NCI-H510A (cell line): ENCODE measurements at regions not wholly inside any gene's neighbourhood (a gene's known extent, or its start where the extent isn't known, plus 50 kb on each side); places are given as distances from the start of the nearest gene placed in this dataset.

ENCODE experiments used
- DNase-seq: peaks from one replicate; lab custom pipeline; 2025; lab: John Stamatoyannopoulos, UW

DNA sequence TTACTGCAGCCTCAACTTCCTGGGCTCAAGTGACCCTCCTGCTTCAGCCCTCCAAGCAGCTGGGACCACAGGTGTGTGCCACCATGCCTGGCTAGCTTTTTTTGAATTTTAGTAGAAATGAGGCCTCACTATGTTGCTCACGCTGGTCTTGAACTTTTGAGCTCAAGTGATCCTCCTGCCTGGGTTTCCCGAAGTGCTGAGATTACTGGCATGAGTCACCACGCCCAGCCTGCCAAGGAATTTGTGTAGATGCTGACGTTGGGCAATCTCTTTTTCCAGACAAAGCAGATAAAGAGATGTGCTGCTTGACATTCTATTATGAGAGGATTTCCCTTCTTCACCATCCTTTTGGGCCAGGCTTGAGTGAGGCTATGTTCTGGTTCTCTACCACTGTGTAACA lies 254.5 kb upstream of the RPS6KA3 start:
- no peak for DNase-seq

DNA sequence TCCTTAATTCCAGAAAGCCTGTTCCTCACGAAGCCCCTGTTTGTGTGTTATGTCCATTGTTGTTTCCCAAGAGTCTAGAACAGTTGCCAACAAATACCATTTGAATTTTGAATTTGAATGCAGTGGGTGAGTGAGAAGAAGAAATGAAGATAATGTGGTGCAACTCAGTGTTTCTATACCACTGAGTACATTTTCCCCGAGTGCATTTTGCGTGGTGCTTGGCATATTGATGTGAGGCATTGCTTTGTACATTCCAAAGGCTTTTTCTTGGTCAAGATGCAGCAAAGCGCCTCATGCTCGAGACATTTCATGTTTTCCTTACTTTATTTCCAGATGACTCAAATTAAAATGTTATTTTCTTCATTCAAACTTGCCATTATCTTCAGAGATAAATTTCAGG lies 253.1 kb upstream of the RPS6KA3 start:
- no peak for DNase-seq

DNA sequence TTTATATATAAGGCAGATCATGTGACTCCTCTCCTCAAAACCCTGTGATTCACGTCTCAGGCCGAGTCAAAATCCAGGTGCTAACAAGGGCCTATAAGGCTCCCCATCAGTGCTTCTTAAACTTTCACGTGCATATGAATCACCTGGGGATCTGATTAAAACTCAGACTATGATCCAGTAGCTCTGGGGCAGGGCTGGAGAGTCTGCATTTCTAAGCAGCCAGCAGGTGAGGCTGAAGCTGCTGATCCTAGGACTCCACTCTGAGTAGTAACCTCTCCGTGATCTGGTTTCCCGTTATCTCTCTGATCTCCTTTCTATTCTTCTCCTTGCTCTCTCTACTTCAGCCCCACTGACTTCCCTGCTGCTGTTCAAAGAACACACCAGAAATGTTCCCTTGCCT lies 252.4 kb upstream of the RPS6KA3 start:
- no peak for DNase-seq

- DNase-seq: no peak
Measured at GRCh38 chrX:20517565-20517964, 250.9 kb upstream of the RPS6KA3 start.

GRCh38 chrX:20515841-20516461 lies 249.2 kb upstream of the RPS6KA3 start:
- DNase-seq: no peak

DNA sequence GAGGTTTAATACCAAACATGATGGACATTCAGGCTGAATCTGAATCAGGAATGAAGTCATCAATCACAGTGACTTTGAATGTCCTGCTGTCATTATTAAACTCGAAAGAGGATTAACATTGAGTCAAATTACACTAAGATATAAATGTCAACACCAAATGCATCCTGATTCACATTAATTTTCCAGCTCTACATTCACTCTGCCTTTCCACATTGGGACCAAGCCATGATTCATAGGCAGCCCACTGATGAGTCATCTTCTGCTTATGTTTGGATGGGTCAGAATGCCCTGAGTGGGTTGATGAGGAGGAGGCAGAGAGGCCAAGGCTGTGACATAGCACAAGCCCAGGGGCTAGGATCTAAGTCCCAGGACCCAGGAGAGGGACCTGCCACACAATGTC lies 247.6 kb upstream of the RPS6KA3 start:
- DNase-seq: no peak

DNA sequence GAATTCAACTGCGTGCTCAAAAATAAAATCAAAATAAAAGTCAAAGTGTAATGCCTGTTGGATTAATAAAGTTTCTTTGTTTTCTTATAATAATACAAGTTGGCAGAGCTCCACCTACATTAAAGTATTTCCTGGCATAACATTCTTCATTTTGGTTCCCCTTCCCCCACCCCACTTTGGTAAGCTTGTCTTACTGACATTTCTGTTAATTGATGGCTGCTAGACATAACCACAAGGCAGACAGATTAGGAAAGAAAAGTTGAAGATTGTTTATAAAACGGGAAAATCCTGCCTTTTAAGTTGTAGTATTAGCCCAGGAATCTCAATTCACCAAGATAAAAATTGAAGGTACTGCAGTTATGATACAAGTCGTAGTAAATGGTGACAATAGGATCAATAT lies 246.5 kb upstream of the RPS6KA3 start:
- DNase-seq: no peak

DNA sequence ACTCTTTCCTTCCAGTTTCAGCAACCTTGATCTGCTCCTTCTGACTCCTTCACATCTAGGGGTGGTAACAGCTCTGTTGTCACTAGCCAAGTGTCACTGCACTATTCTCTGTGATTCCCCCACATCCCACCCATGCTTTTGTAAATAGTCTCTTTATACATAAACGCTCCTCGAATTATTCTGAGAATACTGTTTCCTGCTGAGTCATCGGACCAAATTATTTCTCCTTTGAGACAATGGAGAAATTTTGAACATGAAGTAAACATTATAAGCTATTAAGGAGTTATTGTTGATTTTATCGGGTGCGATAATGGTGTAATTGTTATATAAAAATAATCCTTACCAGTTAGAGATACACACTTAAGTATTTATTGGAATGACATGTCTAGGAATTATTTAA lies 245.1 kb upstream of the RPS6KA3 start:
- no peak for DNase-seq

GRCh38 chrX:20507901-20508620 lies 241.4 kb upstream of the RPS6KA3 start:
- no peak for DNase-seq

- DNase-seq: no peak
Measured at GRCh38 chrX:20506739-20507138, 240.0 kb upstream of the RPS6KA3 start.

- no peak for DNase-seq
Measured at GRCh38 chrX:20500949-20501348, 234.2 kb upstream of the RPS6KA3 start.

DNA sequence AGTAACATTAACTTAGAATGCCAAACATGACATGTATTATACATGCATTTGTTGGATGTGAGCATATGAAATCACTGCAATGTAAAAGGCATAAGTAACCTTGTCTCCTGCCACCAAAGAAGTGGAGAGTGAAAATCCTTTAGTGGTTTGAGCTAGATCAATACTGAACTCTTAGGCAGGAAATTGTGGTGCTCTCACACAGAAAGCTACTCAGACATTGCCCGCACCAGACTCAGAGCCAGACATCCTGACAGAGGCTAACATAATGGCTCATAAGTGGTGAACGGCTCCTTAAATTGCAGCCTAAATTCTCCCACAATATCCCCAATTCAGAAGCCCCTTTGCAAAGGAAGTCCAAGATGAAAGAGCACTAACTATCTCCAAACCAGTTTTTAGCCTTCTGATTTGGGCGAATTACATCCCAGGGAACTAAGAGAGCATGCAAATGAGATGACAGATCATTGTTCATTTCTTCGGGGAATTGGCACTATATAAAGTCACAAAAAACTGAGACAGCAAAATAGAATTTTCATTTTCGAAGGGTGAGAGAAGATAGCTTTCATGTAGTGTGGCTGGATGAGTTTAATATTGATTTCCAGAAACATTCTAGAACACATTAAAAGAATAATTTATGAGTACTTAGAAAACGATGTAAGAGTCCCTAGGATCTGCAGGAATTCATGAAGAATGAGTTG lies 233.6 kb upstream of the RPS6KA3 start:
- no peak for DNase-seq

DNA sequence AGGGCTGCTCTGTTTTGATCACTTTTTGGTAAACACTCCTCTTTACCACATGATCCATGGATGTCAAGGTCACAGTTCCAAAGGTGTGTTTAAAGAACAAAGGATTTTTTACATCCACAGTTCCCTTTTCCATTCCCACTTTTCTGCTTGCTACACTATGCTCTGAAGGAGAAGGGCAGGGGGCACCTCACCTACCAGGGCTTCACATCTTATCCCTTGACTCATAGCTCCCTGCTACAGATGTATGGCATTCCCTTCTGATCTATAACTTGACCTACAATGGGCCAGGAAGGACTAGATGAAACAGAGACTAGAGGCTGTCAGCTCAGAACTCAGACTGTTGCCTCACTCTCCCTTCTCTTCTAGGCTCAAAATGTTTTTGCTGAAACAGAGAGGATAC lies 233.1 kb upstream of the RPS6KA3 start:
- DNase-seq: no peak

DNA sequence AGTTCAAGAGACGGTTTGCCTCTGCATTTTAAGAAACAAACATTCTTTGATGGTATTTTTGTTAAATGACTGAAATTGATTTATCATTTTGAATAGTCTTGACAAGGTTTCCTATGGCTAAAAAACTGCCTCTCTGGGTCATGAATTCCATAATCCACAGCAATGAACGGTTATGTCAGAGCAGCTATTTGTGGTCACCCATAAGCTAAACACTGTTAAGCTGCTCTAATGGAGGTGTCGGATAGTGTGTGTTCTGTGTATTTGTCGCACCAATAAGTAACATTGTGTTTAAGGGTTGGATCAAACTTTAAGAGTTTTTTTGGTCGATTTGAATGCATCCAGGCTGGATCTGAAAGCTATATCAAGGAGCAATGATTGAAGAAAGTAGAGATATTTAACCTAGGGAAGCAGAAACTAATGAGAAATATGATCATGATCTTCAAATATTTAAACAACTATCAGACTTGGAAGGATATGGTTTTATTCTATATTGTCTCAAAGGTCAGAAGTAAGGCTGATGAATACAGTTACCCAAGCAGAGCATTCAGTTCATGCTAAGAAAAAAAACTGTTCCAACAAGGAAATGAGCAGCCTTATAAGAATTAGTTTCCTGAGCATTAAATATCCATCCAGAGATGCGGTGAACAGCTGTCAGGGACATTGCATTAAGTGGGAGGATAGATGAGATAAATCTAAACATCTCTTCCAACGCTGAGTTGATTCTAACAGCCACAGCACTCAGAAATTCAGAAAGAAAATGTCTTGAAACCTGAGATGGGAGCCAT lies 232.3 kb upstream of the RPS6KA3 start:
- DNase-seq: no peak

DNA sequence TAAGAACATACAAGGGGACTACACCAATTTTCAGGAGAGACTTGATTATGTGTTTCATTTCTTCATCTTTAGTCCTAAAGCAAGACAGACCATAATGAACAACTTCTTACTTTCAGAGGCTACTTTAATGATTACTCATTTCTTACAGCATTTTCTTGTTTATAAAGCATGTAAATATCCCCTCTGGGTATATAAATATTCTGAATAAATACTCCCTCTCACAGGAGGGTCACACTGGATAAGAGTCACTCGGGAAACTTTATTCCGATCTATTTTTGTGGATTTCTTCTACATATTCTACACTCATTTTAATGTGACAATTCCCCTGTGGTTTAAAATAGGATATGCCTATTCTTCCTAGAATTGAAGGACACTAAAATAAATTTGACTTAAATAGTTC lies 228.9 kb upstream of the RPS6KA3 start:
- no peak for DNase-seq

GRCh38 chrX:20488473-20488872 lies 221.8 kb upstream of the RPS6KA3 start:
- DNase-seq: no peak

- no peak for DNase-seq
Measured at GRCh38 chrX:20487227-20487626, 220.5 kb upstream of the RPS6KA3 start.

DNA sequence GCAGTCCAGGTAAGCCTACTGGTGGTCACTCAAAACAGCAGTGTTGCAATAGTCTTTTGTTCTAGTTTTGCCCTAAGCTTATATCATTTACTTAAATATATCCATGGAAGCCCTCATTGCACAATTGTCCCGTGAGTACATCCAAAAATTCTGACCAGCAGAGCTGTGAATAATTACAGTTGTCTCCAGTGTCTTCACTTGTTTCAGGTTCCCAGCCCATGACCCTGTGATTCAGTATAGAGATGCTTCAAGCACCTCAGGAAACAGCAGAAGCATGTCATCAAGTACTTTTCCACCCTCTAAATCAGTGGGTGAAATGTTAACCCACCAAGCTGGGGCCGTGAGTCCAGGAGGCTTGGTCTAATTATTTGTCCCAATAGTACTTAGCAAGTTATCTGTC lies 214.9 kb upstream of the RPS6KA3 start:
- no peak for DNase-seq

GRCh38 chrX:20479896-20480295 lies 213.2 kb upstream of the RPS6KA3 start:
- no peak for DNase-seq

- no peak for DNase-seq
Measured at GRCh38 chrX:20479048-20479447, 212.3 kb upstream of the RPS6KA3 start.

GRCh38 chrX:20477836-20478524 lies 211.3 kb upstream of the RPS6KA3 start:
- DNase-seq: peak; percentile 81

GRCh38 chrX:20477219-20477618 lies 210.5 kb upstream of the RPS6KA3 start:
- no peak for DNase-seq
